GM18520 (cell line): ENCODE measurements at regions not wholly inside any gene's neighbourhood (a gene's known extent, or its start where the extent isn't known, plus 50 kb on each side); places are given as distances from the start of the nearest gene placed in this dataset.

Experiments used
- ATAC-seq: cut with Tn5 transposase; IDR thresholded peaks from one replicate; pipeline ENCODE4 v1.9.1; 2021; ENCODE audit not compliant: unreplicated experiment

DNA sequence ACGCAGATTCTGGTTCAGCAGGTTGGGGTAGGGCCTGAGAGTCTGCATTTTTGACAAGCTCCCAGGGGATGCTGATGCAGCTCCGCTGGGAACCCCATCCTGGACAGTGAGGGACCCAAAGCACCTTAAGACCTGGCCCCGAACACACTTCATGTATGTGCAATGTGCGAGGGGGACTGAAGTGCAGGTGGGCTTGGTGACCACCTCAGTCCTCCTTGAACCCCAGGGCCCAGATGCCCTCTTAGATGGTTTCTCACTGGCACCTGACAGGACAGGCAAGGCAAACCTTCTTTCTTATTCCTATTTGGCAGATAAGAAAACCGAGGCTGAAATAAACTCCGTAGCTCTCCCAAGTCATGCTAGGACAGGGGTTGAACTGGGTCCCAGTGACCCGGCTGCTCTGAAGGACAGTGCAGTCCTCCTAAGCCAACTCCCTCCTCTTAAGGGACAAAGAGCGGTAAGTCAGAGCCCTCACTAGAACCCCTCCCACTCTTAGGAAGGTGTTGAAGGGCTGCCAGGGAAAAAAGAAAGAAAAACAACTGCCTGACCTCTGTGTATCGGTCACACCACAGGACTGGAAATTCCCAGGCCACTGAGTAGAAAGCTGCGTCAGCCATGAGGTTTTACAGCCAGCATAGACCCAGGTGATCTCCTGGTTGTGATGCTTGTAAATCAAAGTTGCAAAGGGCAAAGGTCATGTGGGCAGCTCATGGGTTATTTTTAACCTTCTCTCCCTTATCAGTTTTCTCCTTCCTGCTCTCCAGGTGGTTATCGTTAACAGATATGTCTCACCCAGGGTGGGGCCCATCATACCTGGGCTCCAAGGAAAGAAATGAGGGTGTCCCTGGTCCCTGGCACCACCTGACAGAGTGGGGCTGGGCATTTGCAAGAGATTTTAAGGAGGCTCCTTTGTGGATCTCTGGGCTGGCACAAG lies 90.9 kb upstream of the SMNDC1 start:
- ATAC-seq = peak; percentile 95

DNA sequence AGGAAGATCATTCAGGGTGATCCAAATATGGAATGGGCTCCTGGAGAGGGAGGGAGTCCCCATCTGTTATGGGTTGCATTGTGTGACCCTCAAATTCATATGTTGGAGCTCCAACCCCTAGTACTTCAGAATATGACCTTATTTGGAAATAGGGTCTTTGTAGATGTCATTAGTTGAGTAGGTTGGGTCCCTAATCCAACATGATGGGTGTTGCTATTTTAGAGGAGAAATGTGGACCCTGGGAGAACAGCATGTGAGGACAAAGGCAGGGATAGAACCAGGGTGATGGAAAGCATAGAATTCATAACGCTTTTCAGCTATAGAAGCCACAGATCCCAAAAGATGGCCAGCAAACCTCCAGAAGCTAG lies 91.5 kb upstream of the SMNDC1 start:
- no peak for ATAC-seq

DNA sequence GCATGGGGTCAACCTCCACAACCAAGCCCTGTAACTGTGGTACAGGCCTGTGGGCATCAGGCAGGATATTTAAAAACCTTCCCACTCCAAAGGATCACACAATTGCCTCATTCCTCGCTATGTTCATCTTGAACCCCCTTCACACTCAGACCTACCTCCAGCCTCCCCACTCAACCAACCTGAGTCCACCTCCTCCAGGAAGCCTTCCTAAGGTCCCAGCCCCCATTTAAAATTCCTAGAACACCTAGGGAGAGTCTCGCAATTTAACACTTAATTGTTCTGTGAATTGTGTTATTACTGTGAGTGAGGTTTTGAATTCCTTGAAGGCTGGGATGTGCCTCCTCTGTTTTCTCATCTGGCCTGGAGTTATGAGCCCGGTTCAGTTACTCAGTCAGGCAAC lies 93.1 kb upstream of the SMNDC1 start:
- ATAC-seq = no peak

DNA sequence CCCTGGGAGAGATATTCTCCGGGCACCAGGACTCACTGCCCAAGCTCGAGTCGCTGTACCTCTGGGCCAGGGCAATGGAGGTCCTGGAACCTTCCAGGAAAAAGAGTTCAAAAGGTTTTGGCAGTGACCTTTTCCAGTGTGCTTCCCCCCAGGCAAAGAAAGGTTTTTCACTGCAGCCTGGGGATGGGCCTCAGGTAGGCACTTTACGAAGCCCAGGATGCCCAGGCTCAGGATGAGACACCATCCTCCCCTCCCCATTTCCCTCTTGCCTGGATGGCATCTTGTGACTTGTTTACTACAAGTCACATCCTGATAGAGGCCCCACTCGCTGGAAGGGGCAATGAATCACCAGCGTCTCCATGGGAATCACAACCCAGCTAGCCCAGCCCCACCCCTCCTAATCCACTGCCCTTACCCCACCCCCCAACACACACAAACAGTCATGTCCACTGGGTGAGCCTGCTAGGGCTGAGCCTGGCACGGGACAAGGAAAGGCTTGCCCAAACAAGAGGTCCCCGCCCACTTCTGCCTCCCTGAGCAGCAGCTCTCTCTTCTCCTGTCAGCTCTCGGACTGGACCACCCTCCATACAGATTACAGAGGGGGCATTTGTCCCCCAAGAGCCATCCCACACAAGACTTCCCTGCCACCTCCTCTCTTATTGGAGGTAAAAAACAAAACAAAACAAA lies 93.8 kb upstream of the SMNDC1 start:
- ATAC-seq = no peak

DNA sequence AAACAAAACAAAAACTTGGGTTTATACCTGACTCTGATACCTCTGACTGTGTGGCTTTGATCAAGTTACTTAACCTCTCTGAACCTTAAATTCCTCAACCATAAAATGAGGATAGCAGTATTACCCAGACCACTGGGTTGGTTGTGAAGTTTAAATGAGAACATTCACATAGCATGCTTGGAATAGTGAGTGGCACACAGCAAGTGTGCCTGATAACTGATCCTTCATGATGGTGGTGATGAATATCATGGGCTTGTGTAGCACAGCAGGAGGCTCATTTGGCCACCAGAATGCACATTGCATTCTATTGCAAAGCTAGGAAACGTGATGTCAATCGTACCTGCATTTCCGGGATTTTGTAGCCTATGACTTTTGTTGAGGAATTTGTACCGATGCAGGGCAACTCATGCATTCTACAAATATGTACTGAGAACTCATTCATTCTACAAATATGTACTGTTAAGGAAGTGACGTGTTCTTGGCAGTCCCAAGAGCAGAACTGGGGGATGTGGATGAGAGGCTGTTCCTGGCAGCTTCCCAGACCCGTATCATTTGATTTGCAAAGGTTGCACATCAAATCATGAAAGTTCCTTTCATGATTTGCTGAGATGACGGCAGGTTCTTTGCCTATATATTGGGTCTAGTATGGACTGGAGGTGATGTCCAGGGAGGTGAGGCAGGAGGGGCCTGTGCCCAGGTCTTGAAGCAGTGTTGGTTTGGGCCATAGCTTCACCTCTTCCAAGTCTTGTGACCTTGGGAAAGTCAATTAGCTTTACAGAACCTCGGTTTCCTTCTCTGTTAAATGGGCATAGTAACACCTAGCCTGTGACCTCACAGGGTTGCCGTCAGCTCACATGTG lies 94.6 kb upstream of the SMNDC1 start:
- no peak for ATAC-seq

DNA sequence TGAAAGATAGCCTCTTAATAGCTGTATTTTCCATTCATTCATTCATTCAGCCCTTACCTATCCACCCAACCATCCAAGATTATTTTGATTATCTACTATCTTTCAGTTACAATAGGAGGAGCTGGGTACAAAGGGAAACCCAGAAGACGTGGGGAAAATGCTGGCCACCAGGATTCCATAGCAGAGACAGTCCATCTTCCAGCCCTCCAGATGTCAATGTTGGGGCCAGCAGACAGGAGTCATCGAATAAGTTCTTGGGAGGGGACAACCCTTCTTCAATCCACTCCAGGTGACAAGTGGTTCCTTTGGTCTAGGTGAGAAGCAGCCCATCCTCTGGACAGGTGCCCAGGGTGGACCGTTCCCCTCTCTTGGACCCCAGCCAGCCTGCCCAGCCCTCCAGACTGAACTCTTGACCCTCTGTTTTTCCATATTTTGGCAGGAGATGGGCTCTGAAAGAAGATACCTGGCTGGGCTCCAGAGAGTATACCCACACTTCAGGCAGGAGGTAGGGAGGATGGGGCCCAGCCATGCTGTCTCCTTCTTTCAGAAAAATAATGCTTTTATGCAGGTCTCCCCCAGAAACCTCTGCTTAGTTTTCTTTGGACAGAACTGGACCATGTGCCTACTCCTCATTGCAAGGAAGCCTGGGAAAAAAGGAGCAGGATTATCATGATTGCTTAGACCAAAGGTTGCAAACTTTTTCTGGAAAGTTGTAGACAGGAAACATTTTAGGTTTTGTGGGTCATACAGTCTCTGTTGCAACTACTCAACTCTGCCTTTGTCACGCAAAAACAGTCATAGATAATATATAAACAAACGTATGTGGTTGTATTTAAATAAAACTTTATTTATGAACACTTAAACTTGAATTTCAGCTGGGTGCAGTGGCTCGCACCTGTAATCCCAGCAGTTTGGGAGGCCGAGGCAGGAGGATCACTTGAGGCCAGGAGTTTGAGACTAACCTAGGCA lies 95.5 kb upstream of the SMNDC1 start:
- ATAC-seq = no peak

DNA sequence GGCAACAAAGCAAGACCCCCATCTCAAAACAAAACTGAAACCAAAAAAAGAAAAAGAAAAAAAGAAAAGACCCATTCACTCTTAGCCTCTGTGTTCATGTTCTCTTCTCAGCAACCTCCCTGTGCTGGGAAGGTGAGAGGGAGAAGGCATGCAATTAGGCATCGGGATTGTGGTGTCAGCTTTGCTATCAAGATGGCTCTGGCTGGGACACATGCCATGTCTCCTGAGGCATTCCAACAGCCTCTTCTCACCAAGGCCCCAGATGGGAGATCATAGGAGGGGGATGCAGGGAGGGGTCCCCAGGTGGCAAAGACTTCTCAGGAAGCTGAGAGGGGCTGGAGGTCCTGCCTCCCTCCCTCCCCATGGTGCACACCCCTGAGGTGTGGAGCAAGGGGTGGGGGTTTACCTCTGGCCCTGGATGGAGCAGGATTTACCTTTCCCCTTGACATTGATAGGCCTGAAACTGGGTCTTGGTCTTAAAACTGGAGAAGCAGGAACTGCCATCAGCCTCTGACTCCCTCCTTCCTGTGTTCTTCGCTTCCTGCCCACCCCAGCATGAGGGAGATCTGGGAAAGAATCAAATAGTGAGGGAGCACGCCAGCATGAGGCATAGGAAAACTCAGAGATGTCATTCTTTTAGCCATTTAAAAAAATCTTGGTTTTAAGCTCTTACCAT lies 96.2 kb upstream of the DUSP5 start:
- ATAC-seq = no peak

DNA sequence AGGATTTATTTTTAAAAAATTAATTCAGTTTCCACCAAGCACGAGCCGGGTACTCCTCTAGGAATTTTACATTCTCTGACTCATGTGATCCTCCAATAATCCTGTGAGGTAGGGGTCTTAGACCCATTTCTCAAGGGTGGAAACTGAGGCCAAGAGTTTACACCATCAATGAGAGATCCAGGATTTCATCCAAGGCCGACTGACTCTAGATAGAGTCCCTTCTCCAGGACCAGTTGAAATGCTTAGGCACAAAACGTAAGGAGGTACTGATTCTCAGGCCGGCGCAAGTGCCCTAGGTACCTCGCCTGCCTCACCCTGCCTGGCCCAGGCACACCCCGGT lies 95.7 kb upstream of the DUSP5 start:
- no peak for ATAC-seq

DNA sequence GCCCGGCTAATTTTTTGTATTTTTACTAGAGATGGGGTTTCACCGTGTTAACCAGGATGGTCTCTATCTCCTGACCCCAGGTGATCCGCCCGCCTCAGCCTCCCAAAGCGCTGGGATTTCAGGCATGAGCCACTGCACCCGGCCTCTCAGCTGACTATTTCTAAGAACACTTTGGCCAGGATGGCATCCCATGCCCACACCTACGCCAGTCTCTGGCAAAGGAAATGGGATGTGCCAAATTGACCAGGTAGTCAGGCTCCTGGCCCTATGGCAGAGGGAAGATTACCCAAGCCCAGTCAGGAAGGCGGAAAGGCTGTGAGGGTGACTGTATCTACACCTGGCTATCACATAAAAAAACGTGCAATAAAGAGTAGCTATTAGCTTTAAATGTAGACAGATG lies 94.1 kb upstream of the DUSP5 start:
- ATAC-seq = no peak

DNA sequence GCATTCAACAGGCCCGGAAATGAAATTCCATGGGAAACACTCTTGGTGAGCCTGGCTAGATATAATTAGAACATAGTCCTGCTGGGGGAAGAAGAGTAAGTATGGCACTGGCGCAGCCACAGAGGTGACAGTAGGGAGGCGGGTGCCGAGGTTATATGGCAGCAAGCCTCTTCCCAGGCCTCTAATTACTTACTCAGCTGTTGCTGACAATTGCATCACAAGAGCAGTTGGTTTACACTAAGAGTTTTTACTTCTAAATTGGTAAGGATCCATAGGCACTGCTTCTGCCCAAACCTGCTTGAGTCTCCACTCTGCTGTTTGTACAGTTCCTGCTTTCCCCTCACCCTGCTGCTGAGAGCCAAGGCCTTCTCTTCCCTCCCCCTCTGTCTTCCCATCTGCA lies 93.3 kb upstream of the DUSP5 start:
- no peak for ATAC-seq

DNA sequence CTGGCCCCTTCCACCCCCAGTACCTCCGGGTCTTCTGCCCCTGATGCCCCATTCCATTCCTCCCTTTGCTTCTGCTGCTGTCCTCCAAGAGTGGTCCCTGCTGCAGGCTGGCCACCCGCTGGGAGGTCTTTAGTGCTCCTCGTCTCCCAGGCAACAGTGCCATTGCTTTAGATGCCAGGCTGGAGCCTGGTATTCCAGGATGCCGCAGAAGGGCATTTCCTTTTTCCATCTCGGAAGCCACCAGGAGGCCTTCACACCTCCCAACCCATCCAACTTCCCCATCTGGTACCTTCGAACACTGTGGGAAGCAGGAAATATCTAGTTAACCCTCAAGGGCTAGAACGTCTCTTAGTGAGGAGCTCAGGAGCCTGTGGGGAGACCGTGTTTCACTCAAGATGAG lies 92.9 kb upstream of the DUSP5 start:
- ATAC-seq = no peak

DNA sequence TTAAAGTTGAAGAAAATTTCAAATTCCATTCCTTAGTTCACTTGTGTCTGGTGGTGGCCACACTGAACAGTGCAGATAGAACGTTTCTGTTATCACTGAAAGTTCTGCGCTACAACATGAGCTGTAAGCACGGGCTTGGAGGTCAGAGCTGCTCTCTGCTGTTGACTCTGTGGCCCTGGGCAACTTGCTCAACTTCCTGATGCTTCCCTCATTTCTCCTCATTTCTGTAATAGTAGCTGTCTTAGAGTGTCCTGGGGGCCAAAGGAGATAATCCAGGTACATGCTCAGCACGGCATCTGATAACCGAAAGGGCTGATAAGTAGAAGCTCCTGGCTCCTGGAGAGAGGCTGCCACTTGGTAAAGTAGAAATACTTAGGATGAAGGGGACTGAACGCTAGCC lies 92.3 kb upstream of the DUSP5 start:
- ATAC-seq = no peak

DNA sequence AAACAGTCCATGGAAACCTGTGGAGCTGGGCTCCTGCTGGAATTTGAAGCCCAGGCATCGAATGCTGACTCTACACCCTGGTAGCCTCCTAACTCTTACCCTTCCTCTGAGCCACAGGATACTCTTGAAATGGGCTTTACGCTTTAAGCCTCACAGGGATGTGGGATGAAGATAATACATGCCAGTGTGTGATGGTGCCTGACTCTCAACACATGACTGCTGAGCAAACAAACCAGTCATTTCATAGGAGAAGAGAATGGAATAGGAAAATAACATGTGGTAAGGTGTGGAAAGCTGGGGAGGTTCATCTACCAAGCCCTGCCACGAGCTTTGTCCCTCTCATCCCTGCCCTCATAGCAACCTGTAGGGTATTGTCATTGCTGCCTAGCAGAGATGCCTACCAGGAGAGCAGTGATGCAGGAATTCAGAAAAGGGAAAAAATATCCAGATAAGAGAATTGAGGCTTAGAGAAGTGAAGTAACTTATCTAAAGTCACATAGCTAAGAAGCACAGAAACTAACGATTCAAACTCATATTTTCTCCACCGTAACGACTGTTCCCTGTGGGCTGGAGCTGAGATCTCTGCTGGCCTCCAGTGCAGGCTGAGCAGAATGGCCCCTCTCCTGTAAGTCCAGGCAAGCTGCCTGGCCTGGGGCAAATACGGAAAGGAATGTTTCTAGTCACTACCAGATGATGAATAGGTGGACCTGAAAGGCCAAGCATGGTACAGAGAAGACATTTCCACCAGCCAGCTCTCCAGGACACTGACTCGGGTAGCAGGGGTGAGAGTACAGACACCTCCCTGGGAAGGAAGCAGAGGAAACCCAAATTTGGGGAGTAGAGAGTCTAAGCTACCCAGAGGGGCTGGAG lies 90.2 kb upstream of the DUSP5 start:
- ATAC-seq = no peak

DNA sequence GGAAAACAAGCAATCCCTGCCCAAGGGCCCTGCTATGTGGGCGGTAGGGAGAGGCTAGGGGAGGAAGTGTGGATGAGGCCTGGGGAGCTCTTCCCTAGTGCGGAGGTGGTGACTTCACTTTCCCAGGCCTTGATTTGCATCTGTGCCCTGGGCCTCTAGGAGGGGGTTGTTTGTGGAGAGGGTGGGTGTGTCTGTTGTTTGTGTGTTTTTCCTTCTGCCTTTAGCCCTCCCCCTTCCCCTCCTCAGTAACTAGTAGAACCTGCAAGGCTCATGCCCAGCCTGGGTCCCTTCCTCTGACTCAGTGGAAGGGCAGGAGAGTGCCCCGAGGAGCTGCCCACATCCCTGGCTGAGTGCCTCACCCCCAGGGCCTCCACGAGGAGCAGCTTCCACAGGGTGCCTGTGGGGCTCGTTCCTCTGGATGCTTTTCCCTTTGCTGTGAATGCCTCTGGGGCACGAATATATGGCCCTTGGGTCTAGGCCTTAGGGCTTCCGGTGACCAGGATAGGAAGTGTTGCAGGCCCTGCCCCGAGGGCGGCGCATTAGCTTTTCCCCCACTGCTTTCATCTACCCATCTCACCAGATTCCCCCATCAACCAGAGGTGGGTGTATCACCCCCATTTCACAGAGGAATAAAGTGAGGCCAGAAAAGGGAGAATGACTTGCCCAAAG lies 89.4 kb upstream of the DUSP5 start:
- ATAC-seq = no peak

DNA sequence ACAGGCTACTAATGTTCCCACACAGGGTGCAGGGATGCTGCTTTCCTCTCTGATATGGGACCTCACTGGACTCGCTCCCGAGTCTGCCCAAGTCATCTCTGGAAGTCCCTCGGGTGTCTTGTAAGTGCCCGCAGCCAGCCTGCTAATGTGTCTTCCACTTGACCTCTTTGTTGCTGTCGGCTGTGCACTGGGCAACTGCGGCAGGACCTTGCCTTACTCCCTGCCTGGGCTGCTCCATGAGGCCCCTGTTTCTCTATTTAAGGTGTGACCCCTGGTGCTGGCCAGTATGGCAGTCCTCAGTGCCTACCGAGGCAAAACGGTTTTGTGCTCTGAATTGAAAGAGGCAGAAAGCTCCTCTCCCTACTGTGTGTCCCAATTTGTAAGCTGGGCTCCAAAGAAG lies 88.8 kb upstream of the DUSP5 start:
- ATAC-seq = no peak

DNA sequence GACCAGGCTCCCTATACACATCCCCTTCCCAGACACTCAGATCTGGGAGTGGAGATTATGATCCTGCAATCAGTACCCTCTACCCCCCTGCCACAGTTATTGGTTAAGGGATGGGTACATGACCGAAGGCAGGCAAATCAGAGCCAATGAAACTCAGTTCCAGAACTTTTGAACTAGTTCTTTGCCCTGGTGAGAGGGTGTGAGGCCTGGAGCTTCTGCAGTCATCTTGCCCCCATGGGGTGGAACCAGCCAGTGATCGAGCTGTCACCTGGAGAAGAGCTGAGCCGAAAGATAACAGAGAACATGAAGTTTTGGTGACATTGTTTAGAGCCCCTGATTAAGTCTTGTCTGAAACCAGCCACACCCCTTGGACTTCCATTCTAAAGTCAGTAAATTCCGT lies 88.2 kb upstream of the DUSP5 start:
- ATAC-seq = no peak

DNA sequence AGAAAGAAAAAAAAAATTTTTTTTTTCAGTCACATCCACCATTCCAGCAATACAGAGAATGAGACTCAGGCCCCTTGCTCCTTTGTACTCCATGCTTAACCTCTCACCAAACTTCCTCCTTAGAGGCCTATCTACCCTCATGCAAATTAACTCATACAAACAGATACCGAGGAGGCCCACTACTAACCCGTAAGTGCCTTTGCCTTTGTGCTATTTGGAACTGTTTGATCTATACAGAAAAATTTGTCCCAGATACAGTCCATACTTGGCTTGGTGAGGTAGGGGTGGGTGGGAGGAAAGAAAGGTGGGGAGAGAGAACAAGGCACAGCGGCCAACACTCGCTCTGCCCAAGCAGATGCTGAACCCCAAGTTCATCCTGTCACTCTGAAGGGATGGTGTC lies 87.8 kb upstream of the DUSP5 start:
- peak; percentile 19 for ATAC-seq

DNA sequence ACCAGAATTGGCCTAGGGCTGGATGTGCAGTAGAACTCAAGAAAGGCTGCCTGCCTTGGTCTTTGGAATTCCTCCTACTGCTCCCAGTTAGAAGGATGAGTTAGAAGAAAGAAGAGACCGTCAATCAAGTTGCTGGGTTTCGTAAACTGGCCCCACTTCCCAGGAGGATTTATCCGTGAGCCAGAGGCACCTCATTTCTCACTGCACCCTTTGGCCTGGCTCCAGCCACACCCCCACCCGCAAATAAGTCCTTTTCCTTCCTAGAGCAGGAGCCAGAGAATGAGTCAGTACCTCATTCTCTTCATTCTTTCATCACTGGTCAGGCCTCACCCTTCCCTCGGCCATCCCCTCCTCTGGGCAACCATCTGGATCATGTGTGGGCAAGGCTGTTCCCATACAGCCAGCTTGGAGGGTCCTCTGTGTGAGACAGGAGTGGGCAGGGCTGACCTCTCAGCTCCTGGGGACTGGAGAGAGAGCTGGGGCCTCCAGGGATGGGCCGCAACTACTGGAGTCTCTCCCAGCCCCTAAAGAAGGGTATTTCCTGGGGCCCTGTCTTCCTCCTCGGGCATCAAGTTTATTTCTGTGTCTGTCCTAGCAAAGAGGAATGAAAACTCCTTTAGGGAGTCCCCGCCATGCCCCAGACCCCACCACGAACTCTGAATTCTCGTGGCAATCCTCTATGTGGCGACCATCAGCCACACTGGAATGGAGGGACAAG lies 87.2 kb upstream of the DUSP5 start:
- no peak for ATAC-seq
